WTC11 (cell line): ENCODE measurements at regions not wholly inside any gene's neighbourhood (a gene's known extent, or its start where the extent isn't known, plus 50 kb on each side); places are given as distances from the start of the nearest gene placed in this dataset.
A peak's percentile ranks its signal among the peaks of the same experiment; 100 is the strongest.

Source experiments
- ATAC-seq: fragments of 200-7000 bp; cut with Tn5 transposase; 2 replicates; pipeline ENCODE4 v1.10.0; 2021; ENCODE audit warnings: mild to moderate bottlenecking, moderate library complexity
- CTCF ChIA-PET: fragments of 300-600 bp; sonication (Branson Sonifier 250); formaldehyde crosslinking; loops from one replicate; lab custom pipeline; 2021; ENCODE audit warnings: antibody characterized with exemption; lab: Charles Lee
- POLR2A ChIA-PET: fragments of 350-600 bp; sonication (Branson Sonifier 250); formaldehyde crosslinking; loops from one replicate; lab custom pipeline; 2021; ENCODE audit warnings: antibody characterized with exemption; lab: Charles Lee
- DNase-seq: peaks from one replicate; pipeline ENCODE4 v3.0.0; 2021; ENCODE audit warnings: low spot score
- H3K27ac Mint-ChIP-seq: 2 replicates; pipeline ENCODE4 v1.8.0; 2021; ENCODE audit warnings: mixed read lengths
- H3K27me3 Mint-ChIP-seq: 2 replicates; pipeline ENCODE4 v1.8.0; 2021; ENCODE audit warnings: low read depth, mild to moderate bottlenecking, moderate library complexity, mixed read lengths
- H3K36me3 Mint-ChIP-seq: 2 replicates; pipeline ENCODE4 v1.8.0; 2021; ENCODE audit warnings: mixed read lengths
- H3K4me1 Mint-ChIP-seq: 2 replicates; pipeline ENCODE4 v1.8.0; 2022; ENCODE audit warnings: mixed read lengths
- H3K4me3 Mint-ChIP-seq: 2 replicates; pipeline ENCODE4 v1.8.0; 2021; ENCODE audit warnings: mild to moderate bottlenecking, moderate library complexity, mixed read lengths
- H3K9me3 Mint-ChIP-seq: 2 replicates; pipeline ENCODE4 v1.8.0; 2021; ENCODE audit warnings: mixed read lengths
- ARID4B ChIP-seq: sonication (generic); formaldehyde crosslinking; IDR thresholded peaks from 2 replicates; pipeline ENCODE4 v1.8.0; 2023; ENCODE audit warnings: missing genetic modification reagents, mild to moderate bottlenecking, borderline replicate concordance
- CBFB ChIP-seq: sonication (generic); formaldehyde crosslinking; IDR thresholded peaks from 2 replicates; pipeline ENCODE4 v1.8.1; 2022; ENCODE audit warnings: mild to moderate bottlenecking, low read depth, missing genetic modification reagents
- CDX4 ChIP-seq: fragments of 250-450 bp; sonication (Bioruptor Pico); IDR thresholded peaks from 2 replicates; pipeline ENCODE4 v1.9.0; 2021; ENCODE audit warnings: moderate library complexity, mild to moderate bottlenecking, inconsistent platforms, borderline replicate concordance
- EMX1 ChIP-seq: fragments of 250-450 bp; sonication (Bioruptor Pico); IDR thresholded peaks from 2 replicates; pipeline ENCODE4 v1.8.0; 2021; ENCODE audit warnings: mild to moderate bottlenecking
- FOXJ3 ChIP-seq: sonication (generic); formaldehyde crosslinking; IDR thresholded peaks from 2 replicates; pipeline ENCODE4 v1.9.0; 2021; ENCODE audit warnings: missing genetic modification reagents, mild to moderate bottlenecking, borderline replicate concordance
- JAZF1 ChIP-seq: fragments of 250-450 bp; sonication (Bioruptor Pico); IDR thresholded peaks from 2 replicates; pipeline ENCODE4 v1.9.0; 2021; ENCODE audit warnings: moderate library complexity, mild to moderate bottlenecking, inconsistent platforms
- JUN ChIP-seq: sonication (generic); formaldehyde crosslinking; IDR thresholded peaks from 2 replicates; pipeline ENCODE4 v1.8.0; 2023; ENCODE audit warnings: mild to moderate bottlenecking, missing genetic modification reagents
- NFATC4 ChIP-seq: fragments of 250-450 bp; sonication (Bioruptor Pico); IDR thresholded peaks from 2 replicates; pipeline ENCODE4 v1.9.0; 2021; ENCODE audit warnings: mild to moderate bottlenecking
- PREB ChIP-seq: sonication (generic); formaldehyde crosslinking; IDR thresholded peaks from 2 replicates; pipeline ENCODE4 v1.8.1; 2022; ENCODE audit warnings: mild to moderate bottlenecking, missing genetic modification reagents, moderate library complexity, borderline replicate concordance
- PRRX2 ChIP-seq: fragments of 250-450 bp; sonication (Bioruptor Pico); IDR thresholded peaks from 2 replicates; pipeline ENCODE4 v1.8.0; 2021; ENCODE audit warnings: mild to moderate bottlenecking
- RELA ChIP-seq: sonication (generic); formaldehyde crosslinking; IDR thresholded peaks from 2 replicates; pipeline ENCODE4 v1.8.1; 2022; ENCODE audit warnings: missing genetic modification reagents, mild to moderate bottlenecking, borderline replicate concordance
- RORB ChIP-seq: fragments of 250-450 bp; sonication (Bioruptor Pico); IDR thresholded peaks from 2 replicates; pipeline ENCODE4 v1.9.0; 2021; ENCODE audit warnings: mild to moderate bottlenecking
- SMAD3 ChIP-seq: sonication (generic); formaldehyde crosslinking; IDR thresholded peaks from 2 replicates; pipeline ENCODE4 v1.8.0; 2022; ENCODE audit warnings: missing genetic modification reagents, mild to moderate bottlenecking, borderline replicate concordance
- SP1 ChIP-seq: sonication (generic); formaldehyde crosslinking; conservative IDR thresholded peaks from 2 replicates; pipeline ENCODE4 v1.8.1; 2022; ENCODE audit warnings: missing genetic modification reagents
- TCF7 ChIP-seq: sonication (generic); formaldehyde crosslinking; IDR thresholded peaks from 2 replicates; pipeline ENCODE4 v1.8.0; 2022; ENCODE audit warnings: mild to moderate bottlenecking, low read depth, missing genetic modification reagents, moderate library complexity
- ZNF121 ChIP-seq: sonication (generic); formaldehyde crosslinking; IDR thresholded peaks from 2 replicates; pipeline ENCODE4 v1.8.0; 2023; ENCODE audit warnings: missing genetic modification reagents
- ZNF671 ChIP-seq: fragments of 250-450 bp; sonication (Bioruptor Pico); IDR thresholded peaks from 2 replicates; pipeline ENCODE4 v1.8.0; 2021; ENCODE audit warnings: mild to moderate bottlenecking
- TF ChIP-seq, protein P1 (sequence below): fragments of 200-600 bp; IDR thresholded peaks from 2 replicates; pipeline ENCODE4 v1.8.0; 2022; ENCODE audit warnings: antibody characterized with exemption
- TF ChIP-seq, protein P2 (sequence below): sonication (generic); formaldehyde crosslinking; IDR thresholded peaks from 2 replicates; pipeline ENCODE4 v1.8.1; 2023; ENCODE audit warnings: mild to moderate bottlenecking, missing genetic modification reagents, moderate library complexity

DNA sequence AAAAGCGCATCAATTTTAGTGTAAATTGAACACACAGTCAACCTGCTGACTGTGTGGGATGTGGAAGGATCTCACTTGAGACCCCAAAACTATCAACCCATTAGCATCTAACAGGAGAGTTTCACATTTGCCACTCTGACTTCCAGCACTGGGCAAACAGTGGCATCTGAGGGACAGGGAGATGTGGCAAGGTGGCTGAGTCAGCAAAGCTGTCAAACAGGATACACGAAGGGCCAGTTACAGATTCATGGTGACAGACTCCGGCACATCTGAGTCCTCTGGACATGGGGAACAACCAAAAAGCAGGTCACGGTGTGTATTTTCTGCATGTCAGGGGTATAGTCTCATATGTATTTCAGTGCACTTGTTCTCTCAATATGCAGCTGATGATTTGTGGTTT, 573.4 kb upstream of the PPP2R3A start:
- Mint-ChIP-seq H3K27ac (peak overlapping the region; percentile 55; the same call in 1 of the 2 replicates), H3K27me3 (no peaks in the 10 kb centered on the region), H3K4me3 (no peak overlapping the region), H3K4me1 (no peaks in the 10 kb centered on the region), H3K36me3 (peaks cover 17% of the 10 kb centered on the region), H3K9me3 (peaks cover 22% of the 10 kb centered on the region)
- ChIA-PET POLR2A (no interaction called here), CTCF (no interaction called here)
- TF ChIP-seq EMX1 (CRISPR knock-in tag) (no peak), JUN (CRISPR knock-in tag) (no peak), RELA (CRISPR knock-in tag) (no peak), FOXJ3 (CRISPR knock-in tag) (no peak), ZNF121 (CRISPR knock-in tag) (no peak), CDX4 (no peak), JAZF1 (CRISPR knock-in tag) (no peak)
- TF ChIP-seq, protein P1, sequence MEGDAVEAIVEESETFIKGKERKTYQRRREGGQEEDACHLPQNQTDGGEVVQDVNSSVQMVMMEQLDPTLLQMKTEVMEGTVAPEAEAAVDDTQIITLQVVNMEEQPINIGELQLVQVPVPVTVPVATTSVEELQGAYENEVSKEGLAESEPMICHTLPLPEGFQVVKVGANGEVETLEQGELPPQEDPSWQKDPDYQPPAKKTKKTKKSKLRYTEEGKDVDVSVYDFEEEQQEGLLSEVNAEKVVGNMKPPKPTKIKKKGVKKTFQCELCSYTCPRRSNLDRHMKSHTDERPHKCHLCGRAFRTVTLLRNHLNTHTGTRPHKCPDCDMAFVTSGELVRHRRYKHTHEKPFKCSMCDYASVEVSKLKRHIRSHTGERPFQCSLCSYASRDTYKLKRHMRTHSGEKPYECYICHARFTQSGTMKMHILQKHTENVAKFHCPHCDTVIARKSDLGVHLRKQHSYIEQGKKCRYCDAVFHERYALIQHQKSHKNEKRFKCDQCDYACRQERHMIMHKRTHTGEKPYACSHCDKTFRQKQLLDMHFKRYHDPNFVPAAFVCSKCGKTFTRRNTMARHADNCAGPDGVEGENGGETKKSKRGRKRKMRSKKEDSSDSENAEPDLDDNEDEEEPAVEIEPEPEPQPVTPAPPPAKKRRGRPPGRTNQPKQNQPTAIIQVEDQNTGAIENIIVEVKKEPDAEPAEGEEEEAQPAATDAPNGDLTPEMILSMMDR = no peak
- no peak for ATAC-seq
- no peak for DNase-seq

GRCh38 chr3:135393159-135393558, 572.4 kb upstream of the PPP2R3A start:
- CTCF ChIA-PET = interaction anchor here (0.5 kb wide), 1 partner anchor 115 kb away, joined by 3 read pairs; no protein-coding TSS in a partner anchor
- no peak for ATAC-seq
- H3K4me1 Mint-ChIP-seq = no peaks in the 10 kb centered on the region
- H3K9me3 Mint-ChIP-seq = peaks cover 31% of the 10 kb centered on the region
- no peak overlapping the region for H3K27ac Mint-ChIP-seq
- DNase-seq = no peak
- no peak overlapping the region for H3K4me3 Mint-ChIP-seq
- TF ChIP-seq SMAD3 (CRISPR knock-in tag) (no peak), NFATC4 (CRISPR knock-in tag) (no peak), TCF7 (CRISPR knock-in tag) (no peak), PREB (CRISPR knock-in tag) (no peak), CBFB (CRISPR knock-in tag) (no peak), PRRX2 (CRISPR knock-in tag) (no peak), ARID4B (CRISPR knock-in tag) (no peak), RORB (CRISPR knock-in tag) (no peak), ZNF671 (CRISPR knock-in tag) (no peak), FOXJ3 (CRISPR knock-in tag) (no peak), SP1 (CRISPR knock-in tag) (no peak)
- TF ChIP-seq, protein P2, sequence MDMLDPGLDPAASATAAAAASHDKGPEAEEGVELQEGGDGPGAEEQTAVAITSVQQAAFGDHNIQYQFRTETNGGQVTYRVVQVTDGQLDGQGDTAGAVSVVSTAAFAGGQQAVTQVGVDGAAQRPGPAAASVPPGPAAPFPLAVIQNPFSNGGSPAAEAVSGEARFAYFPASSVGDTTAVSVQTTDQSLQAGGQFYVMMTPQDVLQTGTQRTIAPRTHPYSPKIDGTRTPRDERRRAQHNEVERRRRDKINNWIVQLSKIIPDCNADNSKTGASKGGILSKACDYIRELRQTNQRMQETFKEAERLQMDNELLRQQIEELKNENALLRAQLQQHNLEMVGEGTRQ (CRISPR knock-in tag) = no peak
- peaks cover 17% of the 10 kb centered on the region for H3K36me3 Mint-ChIP-seq
- H3K27me3 Mint-ChIP-seq = peaks cover 3% of the 10 kb centered on the region; the same call in 1 of the 2 replicates
- POLR2A ChIA-PET = no interaction called here
